Sigmoid colon (tissue), 4 donors: ENCODE measurements at regions not wholly inside any gene's neighbourhood (a gene's known extent, or its start where the extent isn't known, plus 50 kb on each side); places are given as distances from the start of the nearest gene placed in this dataset.

Source experiments
- EP300 ChIP-seq, 4 donors: sonication (generic); formaldehyde crosslinking; IDR thresholded peaks; one replicate each; pipeline ENCODE4 v1.6.1; 2017; ENCODE audit warnings: antibody characterized with exemption in 4 of 4
- POLR2A ChIP-seq, 2 donors: fragments of 450-650 bp; IDR thresholded peaks; one replicate each; pipeline ENCODE4 v1.6.1; 2016; ENCODE audit warnings: antibody characterized with exemption in 2 of 2, mild to moderate bottlenecking in 2 of 2, moderate library complexity in 2 of 2
- POLR2AphosphoS5 ChIP-seq, 4 donors: sonication (generic); formaldehyde crosslinking; IDR thresholded peaks; one replicate each; pipeline ENCODE4 v1.6.1; 2017; ENCODE audit warnings: antibody characterized with exemption in 4 of 4
- TF ChIP-seq, protein P1 (sequence below), 4 experiments: fragments of 450-650 bp in 3 of 4; fragments of 200-600 bp in 1 of 4; IDR thresholded peaks; one replicate each; pipeline ENCODE4 v1.5.1; 2016 to 2019; ENCODE audit warnings: antibody characterized with exemption in 4 of 4, mild to moderate bottlenecking in 3 of 4, moderate library complexity in 2 of 4

DNA sequence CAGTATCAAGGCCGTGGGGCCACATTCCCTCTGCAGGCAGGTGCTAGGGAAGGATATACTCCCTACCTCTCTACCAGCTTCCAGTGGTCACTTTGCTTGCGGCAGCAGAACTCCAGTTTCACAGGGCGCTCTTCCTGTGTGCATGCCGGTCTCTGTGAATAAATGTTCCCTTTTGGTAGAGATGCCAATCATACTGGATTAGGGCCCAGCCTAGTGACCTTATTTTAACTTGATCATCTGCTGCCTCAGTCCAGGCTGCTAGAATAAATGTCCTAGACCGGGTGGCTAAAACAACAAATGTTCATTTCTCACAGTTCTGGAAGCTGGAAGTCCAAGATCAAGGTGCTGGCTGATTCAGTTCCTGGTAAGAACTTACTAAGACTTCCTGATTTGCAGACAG lies 198.8 kb upstream of the TMEM132C start:
- TF ChIP-seq, protein P1, sequence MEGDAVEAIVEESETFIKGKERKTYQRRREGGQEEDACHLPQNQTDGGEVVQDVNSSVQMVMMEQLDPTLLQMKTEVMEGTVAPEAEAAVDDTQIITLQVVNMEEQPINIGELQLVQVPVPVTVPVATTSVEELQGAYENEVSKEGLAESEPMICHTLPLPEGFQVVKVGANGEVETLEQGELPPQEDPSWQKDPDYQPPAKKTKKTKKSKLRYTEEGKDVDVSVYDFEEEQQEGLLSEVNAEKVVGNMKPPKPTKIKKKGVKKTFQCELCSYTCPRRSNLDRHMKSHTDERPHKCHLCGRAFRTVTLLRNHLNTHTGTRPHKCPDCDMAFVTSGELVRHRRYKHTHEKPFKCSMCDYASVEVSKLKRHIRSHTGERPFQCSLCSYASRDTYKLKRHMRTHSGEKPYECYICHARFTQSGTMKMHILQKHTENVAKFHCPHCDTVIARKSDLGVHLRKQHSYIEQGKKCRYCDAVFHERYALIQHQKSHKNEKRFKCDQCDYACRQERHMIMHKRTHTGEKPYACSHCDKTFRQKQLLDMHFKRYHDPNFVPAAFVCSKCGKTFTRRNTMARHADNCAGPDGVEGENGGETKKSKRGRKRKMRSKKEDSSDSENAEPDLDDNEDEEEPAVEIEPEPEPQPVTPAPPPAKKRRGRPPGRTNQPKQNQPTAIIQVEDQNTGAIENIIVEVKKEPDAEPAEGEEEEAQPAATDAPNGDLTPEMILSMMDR (IDR thresholded peaks at IDR 0.05): no peak
- TF ChIP-seq POLR2AphosphoS5 (IDR thresholded peaks at IDR 0.05): no peak
- no peak for TF ChIP-seq EP300 (IDR thresholded peaks at IDR 0.05)
- TF ChIP-seq POLR2A (IDR thresholded peaks at IDR 0.05): no peak
